ENCODE measurements at regions not wholly inside any gene's neighbourhood (a gene's known extent, or its start where the extent isn't known, plus 50 kb on each side); places are given as distances from the start of the nearest gene placed in this dataset.

- Histone ChIP-seq H3K4me1 (ENCODE audit: low read length) (peaks cover 12% of the 10 kb centered on the region), H3K4me2 (ENCODE audit: low read length) (no peak overlapping the region), H3K9me3 (ENCODE audit: insufficient read depth, low read length) (no peaks in the 10 kb centered on the region), H3K27ac (ENCODE audit: low read length) (no peak overlapping the region), H2AFZ (ENCODE audit: low read depth, low read length) (no peak overlapping the region), H4K20me1 (ENCODE audit: insufficient read depth, low read length) (no peaks in the 10 kb centered on the region), H3K79me2 (ENCODE audit: low read length) (no peaks in the 10 kb centered on the region), H3K36me3 (replicated peaks; ENCODE audit: low read depth, low read length) (no peaks in the 10 kb centered on the region), H3K27me3 (ENCODE audit: low read depth, low read length) (no peaks in the 10 kb centered on the region), H3K9ac (ENCODE audit: low read length) (no peak overlapping the region), H3K4me3 (ENCODE audit: low read length) (no peak overlapping the region)
- TF ChIP-seq EZH2phosphoT487 (IDR thresholded peaks at IDR 0.05; ENCODE audit: low read depth), result no peak
Observed at GRCh38 chr1:188355082-188355481, 1526.3 kb downstream of the PLA2G4A start.

GRCh38 chr1:188355847-188356246, 1527.1 kb downstream of the PLA2G4A start:
- H3K27me3 ChIP-seq (ENCODE audit: low read depth, low read length), result no peaks in the 10 kb centered on the region
- H3K4me3 ChIP-seq (ENCODE audit: low read length), result no peak overlapping the region
- no peak overlapping the region for H3K27ac ChIP-seq (ENCODE audit: low read length)
- peaks cover 12% of the 10 kb centered on the region for H3K4me1 ChIP-seq (ENCODE audit: low read length)
- no peak overlapping the region for H2AFZ ChIP-seq (ENCODE audit: low read depth, low read length)
- H3K9me3 ChIP-seq (ENCODE audit: insufficient read depth, low read length), result no peaks in the 10 kb centered on the region
- no peaks in the 10 kb centered on the region for H4K20me1 ChIP-seq (ENCODE audit: insufficient read depth, low read length)
- no peak overlapping the region for H3K4me2 ChIP-seq (ENCODE audit: low read length)
- H3K36me3 ChIP-seq (replicated peaks; ENCODE audit: low read depth, low read length), result no peaks in the 10 kb centered on the region
- H3K79me2 ChIP-seq (ENCODE audit: low read length), result no peaks in the 10 kb centered on the region
- no peak for TF ChIP-seq CTCF (IDR thresholded peaks at IDR 0.05; ENCODE audit: low read depth, low read length)
- TF ChIP-seq EZH2phosphoT487 (IDR thresholded peaks at IDR 0.05; ENCODE audit: low read depth), result no peak
- H3K9ac ChIP-seq (ENCODE audit: low read length), result no peak overlapping the region

GRCh38 chr1:188359315-188359714, 1530.6 kb downstream of the PLA2G4A start:
- Histone ChIP-seq H3K79me2 (ENCODE audit: low read length) (no peaks in the 10 kb centered on the region), H3K4me2 (ENCODE audit: low read length) (no peak overlapping the region), H3K36me3 (replicated peaks; ENCODE audit: low read depth, low read length) (no peaks in the 10 kb centered on the region), H3K4me3 (ENCODE audit: low read length) (no peak overlapping the region), H3K9ac (ENCODE audit: low read length) (no peak overlapping the region), H3K9me3 (ENCODE audit: insufficient read depth, low read length) (no peaks in the 10 kb centered on the region), H3K27me3 (ENCODE audit: low read depth, low read length) (no peaks in the 10 kb centered on the region), H3K4me1 (ENCODE audit: low read length) (peaks cover 12% of the 10 kb centered on the region), H3K27ac (ENCODE audit: low read length) (no peak overlapping the region), H4K20me1 (ENCODE audit: insufficient read depth, low read length) (no peaks in the 10 kb centered on the region), H2AFZ (ENCODE audit: low read depth, low read length) (no peak overlapping the region)
- no peak for TF ChIP-seq CTCF (IDR thresholded peaks at IDR 0.05; ENCODE audit: low read depth, low read length)
- TF ChIP-seq EZH2phosphoT487 (IDR thresholded peaks at IDR 0.05; ENCODE audit: low read depth), result no peak

- no peak overlapping the region for H3K9ac ChIP-seq (ENCODE audit: low read length)
- no peaks in the 10 kb centered on the region for H4K20me1 ChIP-seq (ENCODE audit: insufficient read depth, low read length)
- no peak overlapping the region for H3K4me2 ChIP-seq (ENCODE audit: low read length)
- no peaks in the 10 kb centered on the region for H3K27me3 ChIP-seq (ENCODE audit: low read depth, low read length)
- H3K79me2 ChIP-seq (ENCODE audit: low read length), result no peaks in the 10 kb centered on the region
- TF ChIP-seq EZH2phosphoT487 (IDR thresholded peaks at IDR 0.05; ENCODE audit: low read depth), result no peak
- TF ChIP-seq CTCF (IDR thresholded peaks at IDR 0.05; ENCODE audit: low read depth, low read length), result no peak
- H3K9me3 ChIP-seq (ENCODE audit: insufficient read depth, low read length), result no peaks in the 10 kb centered on the region
- H2AFZ ChIP-seq (ENCODE audit: low read depth, low read length), result no peak overlapping the region
- H3K4me3 ChIP-seq (ENCODE audit: low read length), result no peak overlapping the region
- no peaks in the 10 kb centered on the region for H3K36me3 ChIP-seq (replicated peaks; ENCODE audit: low read depth, low read length)
- H3K27ac ChIP-seq (ENCODE audit: low read length), result no peak overlapping the region
- H3K4me1 ChIP-seq (ENCODE audit: low read length), result peaks cover 11% of the 10 kb centered on the region; the same call in 1 of the 2 replicates
Observed at GRCh38 chr1:188363943-188364342, 1535.2 kb downstream of the PLA2G4A start.

Data from OCI-LY3 (cell line).